OCI-LY7 (cell line): ENCODE measurements at regions not wholly inside any gene's neighbourhood (a gene's known extent, or its start where the extent isn't known, plus 50 kb on each side); places are given as distances from the start of the nearest gene placed in this dataset.

Experiments used
- BruUV-seq: library from RNA; stranded (reverse); fragments of 400-500 nt; replicated peaks from 2 replicates; lab custom pipeline; 2021; lab: Mats Ljungman, UMichigan
- CTCF ChIA-PET: fragments of 300-600 bp; sonication (Branson Sonifier 250); formaldehyde crosslinking; loops from one replicate; lab custom pipeline; 2022; ENCODE audit warnings: antibody characterized with exemption; ENCODE audit not compliant: unreplicated experiment; lab: Charles Lee
- POLR2A ChIA-PET: fragments of 300-600 bp; sonication (Branson Sonifier 250); formaldehyde crosslinking; loops from one replicate; lab custom pipeline; 2022; ENCODE audit warnings: antibody characterized with exemption; lab: Charles Lee
- DNase-seq: peaks from one replicate; pipeline ENCODE4 v3.0.0-alpha.2; 2015; ENCODE audit warnings: low spot score
- H2AFZ ChIP-seq: fragments of 200-600 bp; sonication (generic), shearing (Covaris generic); 2 replicates; pipeline ENCODE4 v1.6.1; 2014; ENCODE audit warnings: mild to moderate bottlenecking, antibody characterized with exemption, low read length, moderate library complexity
- H3K27ac ChIP-seq: fragments of 200-600 bp; sonication (generic); 2 replicates; pipeline ENCODE4 v1.5.1; 2014; ENCODE audit warnings: mixed run types, low read depth, mild to moderate bottlenecking, moderate library complexity, low read length, inconsistent platforms; ENCODE audit not compliant: poor library complexity, severe bottlenecking
- H3K36me3 ChIP-seq: fragments of 200-600 bp; sonication (generic); 2 replicates; pipeline ENCODE4 v1.6.1; 2014; ENCODE audit warnings: mild to moderate bottlenecking, antibody characterized with exemption, low read length, moderate library complexity, mixed read lengths; ENCODE audit not compliant: insufficient read depth
- H3K4me1 ChIP-seq: fragments of 200-600 bp; sonication (generic); 2 replicates; pipeline ENCODE4 v1.5.1; 2014; ENCODE audit warnings: mild to moderate bottlenecking, low read length; ENCODE audit not compliant: insufficient read depth, poor library complexity, severe bottlenecking
- H3K4me2 ChIP-seq: fragments of 200-600 bp; sonication (generic); 2 replicates; pipeline ENCODE4 v1.6.1; 2014; ENCODE audit warnings: mild to moderate bottlenecking, low read length
- H3K4me3 ChIP-seq: fragments of 200-600 bp; sonication (generic); 2 replicates; pipeline ENCODE4 v1.5.1; 2014; ENCODE audit warnings: mild to moderate bottlenecking, low read depth, low read length; ENCODE audit not compliant: poor library complexity, severe bottlenecking
- H3K79me2 ChIP-seq: fragments of 200-600 bp; sonication (generic); 2 replicates; pipeline ENCODE4 v1.6.1; 2016; ENCODE audit warnings: low read depth, mild to moderate bottlenecking, low read length, moderate library complexity, mixed read lengths; ENCODE audit not compliant: insufficient read depth
- H3K9me2 ChIP-seq: fragments of 200-600 bp; sonication (generic); 2 replicates; pipeline ENCODE4 v1.6.1; 2016; ENCODE audit warnings: mild to moderate bottlenecking, low read length, mixed read lengths; ENCODE audit not compliant: insufficient read depth
- H3K9me3 ChIP-seq: fragments of 200-600 bp; sonication (generic); 2 replicates; pipeline ENCODE4 v1.6.1; 2014; ENCODE audit warnings: mild to moderate bottlenecking, mixed run types, low read length, mixed read lengths
- H4K20me1 ChIP-seq: fragments of 200-600 bp; sonication (generic); 2 replicates; pipeline ENCODE4 v1.6.1; 2014; ENCODE audit warnings: mild to moderate bottlenecking, antibody characterized with exemption, low read length, moderate library complexity, mixed read lengths; ENCODE audit not compliant: insufficient read depth
- CTCF ChIP-seq: fragments of 200-600 bp; sonication (generic); conservative IDR thresholded peaks from 2 replicates; pipeline ENCODE4 v1.5.1; 2014; ENCODE audit warnings: mild to moderate bottlenecking, antibody characterized with exemption, low read length, moderate library complexity, mixed read lengths
- EZH2phosphoT487 ChIP-seq: fragments of 200-600 bp; sonication (generic); IDR thresholded peaks from 2 replicates; pipeline ENCODE4 v1.6.1; 2018; ENCODE audit warnings: low read depth, borderline replicate concordance, mild to moderate bottlenecking, mixed run types, antibody characterized with exemption, low read length, moderate library complexity, mixed read lengths
- intact Hi-C: fragments of 100-400 bp; cut with micrococcal nuclease; formaldehyde crosslinking; loops from one replicate; pipeline ENCODE4 v1.10.0; 2022; ENCODE audit not compliant: unreplicated experiment

GRCh38 chr11:97279341-97279740 is 889.5 kb downstream of the JRKL start:
- H4K20me1 ChIP-seq = no peaks in the 10 kb centered on the region
- no peak overlapping the region for H3K4me2 ChIP-seq
- no peaks in the 10 kb centered on the region for H3K9me3 ChIP-seq
- BruUV-seq = no TSS peak
- ChIA-PET POLR2A (no interaction called here), CTCF (no interaction called here)
- TF ChIP-seq EZH2phosphoT487 (no peak), CTCF (no peak)
- no peak for DNase-seq
- no peaks in the 10 kb centered on the region for H3K4me1 ChIP-seq
- no peak overlapping the region for H3K27ac ChIP-seq
- no peak overlapping the region for H3K4me3 ChIP-seq
- intact Hi-C loops = no loop called here
- H3K9me2 ChIP-seq = no peaks in the 10 kb centered on the region
- no peak overlapping the region for H2AFZ ChIP-seq
- no peaks in the 10 kb centered on the region for H3K79me2 ChIP-seq
- no peaks in the 10 kb centered on the region for H3K36me3 ChIP-seq

DNA sequence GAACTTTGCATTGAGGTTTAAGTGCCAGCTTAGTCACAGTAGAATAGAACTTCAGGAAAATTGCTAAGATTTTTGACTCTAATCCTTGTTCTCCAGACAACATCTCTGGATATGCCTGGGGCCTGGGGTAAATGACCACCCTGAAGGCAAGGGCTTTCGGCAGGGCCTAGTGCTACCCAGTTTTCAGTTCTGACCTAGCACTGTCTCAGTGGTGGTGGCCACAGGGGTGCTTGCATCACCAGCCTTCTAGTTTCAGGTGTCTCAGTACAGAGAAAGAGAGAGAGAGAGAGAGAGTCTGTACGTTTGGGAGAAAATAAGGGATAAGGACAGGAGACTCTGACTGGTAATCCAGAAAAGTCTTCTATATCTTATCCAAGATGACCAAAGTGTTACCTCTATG is 890.5 kb downstream of the JRKL start:
- no peak for DNase-seq
- POLR2A ChIA-PET = no interaction called here

GRCh38 chr11:97289823-97290222 is 900.0 kb downstream of the JRKL start:
- Histone ChIP-seq H3K36me3 (no peaks in the 10 kb centered on the region), H3K79me2 (no peaks in the 10 kb centered on the region), H3K4me3 (no peak overlapping the region), H3K4me1 (no peaks in the 10 kb centered on the region), H2AFZ (no peak overlapping the region), H3K9me3 (no peaks in the 10 kb centered on the region), H3K4me2 (no peak overlapping the region), H3K9me2 (no peaks in the 10 kb centered on the region), H3K27ac (no peak overlapping the region), H4K20me1 (no peaks in the 10 kb centered on the region)
- ChIA-PET CTCF (no interaction called here), POLR2A (interaction anchor here (1.0 to 1.2 kb wide), 2 partner anchors 16 to 18 kb away, joined by 3 read pairs; no protein-coding TSS in a partner anchor)
- DNase-seq = no peak
- intact Hi-C loops = no loop called here
- TF ChIP-seq CTCF = no peak
- TF ChIP-seq EZH2phosphoT487 = no peak
- no TSS peak for BruUV-seq

More for the DNA sequence above, 890.5 kb downstream of the JRKL start:
- Histone ChIP-seq H3K79me2 (no peaks in the 10 kb centered on the region), H2AFZ (no peak overlapping the region), H3K36me3 (no peaks in the 10 kb centered on the region), H3K4me2 (no peak overlapping the region), H3K9me2 (no peaks in the 10 kb centered on the region), H3K4me1 (no peaks in the 10 kb centered on the region), H4K20me1 (no peaks in the 10 kb centered on the region), H3K4me3 (no peak overlapping the region), H3K27ac (no peak overlapping the region), H3K9me3 (no peaks in the 10 kb centered on the region)
- TF ChIP-seq CTCF (no peak), EZH2phosphoT487 (no peak)
- intact Hi-C loops = no loop called here
- no TSS peak for BruUV-seq
- CTCF ChIA-PET = no interaction called here
